HK-2 (cell line): ENCODE measurements at regions not wholly inside any gene's neighbourhood (a gene's known extent, or its start where the extent isn't known, plus 50 kb on each side); places are given as distances from the start of the nearest gene placed in this dataset.
"Not testable (repeated sequence)": the region's sequence is repeated elsewhere in the genome, so short reads cannot be mapped to it uniquely, and the experiment has no call there.

Experiments
- DNase-seq: peaks from one replicate; pipeline ENCODE4 v3.0.0-alpha.2; 2018; ENCODE audit not compliant: unreplicated experiment

- no peak for DNase-seq
Observed at GRCh38 chr5:102617191-102618187, 118.7 kb upstream of the SLCO6A1 start.

DNA sequence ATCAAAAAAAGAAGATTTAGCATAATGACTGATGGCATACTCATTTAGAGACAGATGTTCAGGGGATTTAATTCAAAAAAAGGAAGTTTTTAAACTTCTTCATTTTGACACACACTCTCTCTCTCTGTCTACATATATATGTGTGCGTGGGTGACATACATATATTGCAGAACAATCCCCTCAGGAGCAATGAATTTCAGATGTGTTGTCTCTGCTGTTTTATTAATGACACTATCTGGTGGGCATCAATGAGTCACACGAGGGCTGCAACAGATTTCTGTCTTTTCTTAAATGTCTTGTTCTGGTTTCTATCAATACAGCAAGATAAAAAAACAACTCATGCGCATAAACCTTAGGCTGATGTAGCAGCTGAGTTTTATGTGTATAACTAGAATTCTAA is 123.5 kb upstream of the SLCO6A1 start:
- no peak for DNase-seq

DNA sequence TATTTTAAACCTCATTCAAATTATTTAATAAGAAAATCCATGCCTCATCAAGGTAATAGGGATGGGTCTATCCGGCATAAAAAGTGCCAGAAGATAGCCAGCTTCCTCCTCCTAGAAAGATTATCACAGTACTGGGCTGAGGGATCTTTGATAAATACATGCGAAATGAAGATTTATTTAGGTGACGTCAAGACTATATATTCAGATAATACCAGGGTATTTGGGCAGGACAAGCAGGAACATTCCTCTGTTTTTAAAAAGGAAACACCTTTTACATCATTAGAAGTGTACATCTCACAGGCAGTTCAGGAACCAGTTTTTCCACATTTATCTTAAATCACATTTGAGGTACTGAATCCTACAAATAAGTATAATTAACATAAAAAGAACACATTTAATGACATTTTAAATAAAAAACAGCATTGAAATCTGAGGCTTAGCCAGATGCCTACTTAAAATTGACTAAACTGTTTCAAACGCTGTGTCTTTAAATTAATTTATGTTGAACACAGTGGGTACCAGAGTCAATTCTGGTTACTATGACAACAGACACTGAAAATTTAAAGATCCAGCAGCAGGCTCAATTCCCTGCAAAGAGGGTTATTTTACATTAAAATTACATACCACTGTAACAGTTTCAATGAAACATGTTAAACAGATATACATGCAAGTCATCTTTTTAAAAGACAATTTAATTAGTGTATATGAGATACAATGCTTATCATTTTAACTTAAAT is 124.7 kb upstream of the SLCO6A1 start:
- DNase-seq = no peak

DNA sequence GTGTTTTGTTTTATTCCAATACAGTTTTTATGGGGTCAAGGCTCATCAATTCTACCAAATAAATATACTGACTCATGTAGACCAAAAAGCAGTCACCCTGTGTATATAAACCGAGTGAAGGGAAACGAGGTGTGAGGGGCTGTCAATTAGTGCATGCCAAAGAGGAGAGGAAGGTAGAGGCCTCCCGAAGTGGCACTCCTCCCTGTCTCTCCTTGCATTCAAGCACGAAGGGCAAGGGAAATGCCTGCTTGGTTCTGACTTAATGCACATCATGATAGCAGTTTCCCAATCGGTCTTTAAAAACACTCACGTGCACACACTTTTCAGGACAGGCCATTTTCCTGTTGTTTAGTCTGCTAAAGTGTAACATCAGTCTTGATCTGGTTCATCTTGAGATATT is 125.6 kb upstream of the SLCO6A1 start:
- DNase-seq = no peak

DNA sequence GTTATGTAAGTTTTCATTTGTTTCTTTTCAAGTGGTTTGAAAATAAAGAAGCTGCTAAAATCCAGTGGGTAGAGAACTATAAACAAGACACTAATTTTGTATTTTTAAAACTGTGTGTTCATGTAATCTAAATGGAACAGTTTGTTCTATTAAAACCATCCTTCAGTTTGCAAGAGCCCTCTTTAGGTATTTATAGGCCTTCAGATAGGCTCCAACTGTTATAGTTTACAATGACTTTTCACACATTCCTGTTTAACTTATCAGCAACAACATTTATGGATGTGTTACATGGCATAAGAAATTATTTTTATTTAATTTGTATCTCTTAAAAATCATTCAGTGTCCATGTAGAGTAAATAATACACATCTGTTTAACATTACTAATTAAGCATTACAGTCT is 126.7 kb upstream of the SLCO6A1 start:
- DNase-seq = no peak

GRCh38 chr5:102625928-102626327 is 127.1 kb upstream of the SLCO6A1 start:
- DNase-seq = no peak

DNA sequence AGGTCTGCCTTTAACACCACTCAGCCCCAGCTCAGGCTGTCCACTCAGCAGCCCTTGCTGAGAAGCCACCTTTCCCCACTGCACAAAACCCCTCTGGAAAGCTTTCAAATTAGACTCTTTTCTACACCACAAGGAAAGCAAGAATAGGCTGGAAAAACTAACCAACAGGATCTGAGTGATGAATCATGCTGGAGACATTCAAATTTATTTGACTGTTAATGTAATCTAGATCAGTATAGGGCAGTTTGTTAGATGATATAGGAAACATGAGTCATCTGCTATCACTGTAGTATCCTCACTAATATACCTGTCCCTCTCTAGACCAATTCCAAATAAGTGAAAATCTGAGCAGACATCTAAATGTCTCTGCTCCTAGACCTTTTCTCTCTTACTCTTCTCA is 127.8 kb upstream of the PAM start:
- DNase-seq = no peak

- no peak for DNase-seq
Observed at GRCh38 chr5:102628441-102629175, 126.5 kb upstream of the PAM start.

GRCh38 chr5:102629827-102630605 is 125.1 kb upstream of the PAM start:
- no peak for DNase-seq

GRCh38 chr5:102635399-102635798 is 119.7 kb upstream of the PAM start:
- not testable (repeated sequence) for DNase-seq

DNA sequence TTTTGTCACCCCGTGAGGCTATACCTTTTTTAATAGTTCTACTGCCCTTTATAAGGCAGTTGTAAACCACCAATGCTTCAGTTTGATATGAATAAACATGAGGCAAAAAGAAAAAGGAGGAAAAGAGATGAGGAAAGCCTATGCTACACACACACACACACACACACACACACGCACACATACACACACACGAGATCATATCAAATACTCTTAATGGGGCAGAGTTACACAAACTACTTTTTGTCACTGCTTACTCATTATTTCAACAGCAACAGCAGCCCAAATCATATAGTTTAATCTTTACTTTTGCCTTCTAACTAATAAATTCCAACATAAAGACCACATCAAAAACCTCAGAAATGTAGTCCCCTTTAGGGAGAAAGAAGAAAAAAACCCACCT is 116.8 kb upstream of the PAM start:
- no peak for DNase-seq

DNA sequence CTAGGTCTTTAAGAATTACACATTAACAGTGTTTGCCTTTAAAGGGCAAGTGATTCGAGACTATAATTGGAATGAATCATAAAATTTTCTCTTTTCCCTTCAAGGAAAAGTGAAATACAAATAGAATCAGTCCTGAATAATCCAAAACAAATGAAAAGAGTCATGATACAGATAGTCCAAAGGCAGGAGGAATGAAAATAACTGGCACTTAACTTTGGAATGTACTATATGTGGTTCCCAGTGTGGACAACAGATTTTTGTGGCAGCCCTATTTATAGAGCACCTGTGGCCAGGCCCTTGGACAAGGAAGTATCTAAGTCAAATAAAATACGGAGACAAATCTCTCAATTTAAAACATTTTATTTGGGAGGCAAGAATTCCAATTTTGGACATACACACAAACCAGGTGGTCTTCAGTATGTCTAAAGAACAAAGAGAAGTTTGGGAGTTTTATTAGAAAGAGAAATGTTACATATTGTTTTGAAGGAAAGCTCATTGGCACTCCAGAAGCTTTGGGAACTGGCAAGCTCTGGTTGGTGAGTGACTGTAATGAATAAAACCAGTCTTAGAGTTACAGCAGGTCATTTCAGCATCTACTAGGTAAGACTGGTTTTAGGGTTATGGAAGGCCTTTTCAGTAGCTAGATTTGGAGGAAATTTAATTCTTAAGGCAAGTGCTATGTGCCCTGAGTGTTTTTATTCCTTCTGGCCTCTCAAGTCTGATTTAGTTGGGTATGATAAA is 116.0 kb upstream of the PAM start:
- DNase-seq = no peak

DNA sequence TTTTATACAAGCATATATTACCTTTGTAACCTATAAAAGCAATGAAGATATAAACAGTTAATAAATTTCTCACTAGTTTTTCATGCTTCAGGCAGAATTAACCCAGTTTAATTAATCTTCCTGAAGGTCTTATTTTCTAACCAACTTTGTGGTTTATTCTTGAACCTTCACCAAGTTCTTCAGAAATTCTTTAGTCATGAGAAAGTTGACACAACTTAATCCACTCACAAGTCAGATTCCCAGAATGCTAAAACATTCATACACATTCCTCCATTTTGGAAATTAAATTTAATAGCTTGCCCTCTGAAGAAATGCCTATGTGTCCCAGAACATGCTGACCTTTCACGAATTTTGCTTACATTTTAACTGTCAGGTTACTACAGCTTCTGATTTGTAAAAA is 105.4 kb upstream of the PAM start:
- DNase-seq = no peak

- no peak for DNase-seq
Observed at GRCh38 chr5:102651466-102651865, 103.6 kb upstream of the PAM start.

GRCh38 chr5:102654559-102655349 is 100.4 kb upstream of the PAM start:
- DNase-seq = no peak

DNA sequence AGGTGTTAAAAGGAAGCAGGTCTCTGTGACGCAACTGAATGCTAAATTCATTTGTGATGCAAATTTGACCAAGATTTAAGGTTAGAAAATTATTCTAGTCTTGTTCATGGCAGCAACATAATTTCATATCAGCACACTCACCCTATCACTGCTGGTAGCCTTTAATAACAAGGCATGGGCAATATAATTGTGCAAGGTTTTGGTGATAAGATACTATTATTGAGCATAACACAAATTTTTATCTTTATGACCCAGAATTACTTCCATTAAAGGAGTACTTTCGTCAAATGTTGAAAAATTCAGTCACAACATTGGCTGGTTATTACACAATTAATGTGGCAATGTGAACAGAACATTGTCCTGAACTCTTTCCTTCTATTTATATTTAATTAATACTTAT is 96.0 kb upstream of the PAM start:
- DNase-seq = no peak

- no peak for DNase-seq
Observed at GRCh38 chr5:102660111-102660510, 95.0 kb upstream of the PAM start.

DNA sequence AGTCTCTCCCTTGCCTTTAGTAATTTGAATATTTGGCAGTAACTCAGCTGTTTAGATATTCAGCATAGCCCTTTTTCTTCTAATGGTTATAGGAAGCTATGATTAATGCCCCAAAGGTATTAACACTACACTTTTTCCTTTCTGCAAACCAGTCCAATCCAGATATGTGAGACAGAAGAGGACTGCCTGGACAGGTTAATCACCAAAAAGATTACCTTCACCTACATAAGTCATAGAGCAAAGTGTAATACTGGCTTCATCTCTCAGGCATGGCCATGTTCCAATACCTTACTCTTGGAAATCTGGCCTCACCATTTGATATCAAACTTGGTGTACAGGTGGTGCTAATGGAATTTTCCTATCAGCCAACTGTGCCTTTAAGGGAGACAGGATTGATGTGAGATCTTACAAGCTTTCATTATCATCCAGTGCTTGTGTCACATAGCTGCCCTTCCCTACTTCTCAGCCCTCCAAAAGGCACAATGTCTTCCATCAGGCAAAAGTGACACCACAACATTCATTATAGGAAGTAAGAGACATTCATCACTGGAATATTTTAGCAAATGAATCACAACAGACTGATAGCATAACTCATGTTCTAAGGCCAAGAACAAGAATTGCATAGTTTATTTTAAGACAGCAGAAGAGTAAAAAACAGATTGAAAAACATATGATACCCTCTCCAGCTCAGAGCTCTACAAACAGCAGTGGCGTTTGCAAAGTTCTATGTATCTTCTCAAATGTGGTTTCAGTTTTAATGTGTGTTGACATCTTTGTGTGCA is 91.2 kb upstream of the PAM start:
- no peak for DNase-seq
